ENCODE measurements at regions not wholly inside any gene's neighbourhood (a gene's known extent, or its start where the extent isn't known, plus 50 kb on each side); places are given as distances from the start of the nearest gene placed in this dataset.
"Not testable (repeated sequence)": the region's sequence is repeated elsewhere in the genome, so short reads cannot be mapped to it uniquely, and the experiment has no call there.

DNA sequence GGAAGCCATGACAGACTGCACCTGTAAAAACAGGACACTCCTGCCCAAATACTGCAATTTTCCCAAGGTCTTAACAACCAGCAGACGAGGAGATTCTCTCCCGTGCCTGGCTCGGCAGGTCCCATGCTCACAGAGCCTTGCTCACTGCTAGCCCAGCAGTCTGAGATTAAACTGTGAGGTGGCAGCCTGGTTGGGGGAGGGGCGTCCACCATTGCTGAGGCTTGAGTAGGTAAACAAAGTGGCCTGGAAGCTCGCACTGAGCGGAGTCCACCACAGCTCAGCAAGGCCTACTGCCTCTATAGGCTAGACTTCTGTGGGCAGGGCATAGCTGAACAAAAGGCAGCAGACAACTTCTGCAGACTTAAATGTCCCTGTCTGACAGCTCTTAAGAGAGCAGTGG lies 80.3 kb downstream of the ANXA5 start:
- not testable (repeated sequence) for DNase-seq (ENCODE audit: low read depth)

DNA sequence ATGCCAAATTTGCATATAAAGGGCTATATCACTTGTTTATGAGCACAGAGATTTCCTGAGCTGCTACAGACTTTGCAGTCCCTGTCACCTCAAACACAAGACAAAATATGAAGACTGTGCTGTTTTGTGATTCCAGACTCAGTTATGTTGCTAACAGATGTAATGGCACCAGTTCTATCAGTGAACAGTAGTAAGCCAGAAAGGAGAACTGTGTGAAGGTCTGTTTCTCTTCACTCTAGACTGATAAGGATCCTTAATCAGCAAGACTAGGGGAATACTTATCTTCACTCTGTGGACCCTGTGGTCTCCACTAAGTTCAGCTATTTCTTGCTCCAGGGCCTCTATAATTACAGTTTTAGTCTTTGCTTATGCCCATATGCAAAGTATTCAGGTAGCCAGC lies 82.7 kb downstream of the ANXA5 start:
- no peak for DNase-seq (ENCODE audit: low read depth)

DNA sequence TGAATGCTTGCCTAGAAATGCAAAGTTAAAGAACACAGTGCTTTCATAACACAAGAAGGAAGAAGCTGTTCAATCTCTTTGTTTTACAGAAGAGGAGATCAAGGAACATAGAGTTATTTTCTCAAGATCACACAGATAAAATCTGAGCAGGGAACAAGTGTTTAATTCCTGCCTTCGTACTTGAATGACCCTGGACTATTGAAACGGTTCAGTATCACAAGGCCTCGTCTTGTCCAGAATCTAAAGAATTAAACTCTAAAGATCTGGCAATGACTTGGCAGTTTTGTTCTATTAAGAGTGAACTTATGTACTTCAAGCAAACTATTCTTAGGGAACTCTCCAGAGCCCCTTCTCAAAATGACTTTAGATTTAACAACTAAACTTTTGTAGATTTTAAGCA lies 97.7 kb downstream of the ANXA5 start:
- no peak for DNase-seq (ENCODE audit: low read depth)

DNA sequence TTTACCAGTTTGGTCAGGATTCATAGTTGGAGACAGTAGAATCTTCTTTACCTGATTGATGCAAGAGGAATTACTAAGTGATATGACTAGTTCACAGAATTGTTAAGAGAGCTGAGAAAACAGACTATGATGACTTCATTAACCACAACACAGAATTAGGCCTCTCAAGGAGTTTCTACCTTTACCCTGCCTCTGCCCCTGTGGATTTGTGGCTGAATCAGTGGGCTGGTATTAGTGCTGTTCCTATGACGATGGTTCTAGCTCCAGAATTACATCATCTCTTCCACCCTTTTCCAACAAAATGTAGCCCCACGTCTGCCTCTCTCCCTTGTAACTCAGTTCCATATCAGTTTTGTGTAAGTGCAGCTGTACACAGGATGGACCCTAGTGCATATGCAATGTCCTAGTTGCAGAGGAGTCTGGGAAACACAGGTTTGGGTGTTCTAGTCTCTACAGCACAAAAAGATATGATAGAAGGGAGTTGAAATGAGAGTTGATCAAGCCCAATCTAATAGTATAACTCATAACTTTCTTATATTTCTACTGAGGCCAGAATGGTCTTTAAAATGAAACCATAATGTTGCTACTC lies 99.3 kb downstream of the ANXA5 start:
- DNase-seq (ENCODE audit: low read depth) = no peak

DNA sequence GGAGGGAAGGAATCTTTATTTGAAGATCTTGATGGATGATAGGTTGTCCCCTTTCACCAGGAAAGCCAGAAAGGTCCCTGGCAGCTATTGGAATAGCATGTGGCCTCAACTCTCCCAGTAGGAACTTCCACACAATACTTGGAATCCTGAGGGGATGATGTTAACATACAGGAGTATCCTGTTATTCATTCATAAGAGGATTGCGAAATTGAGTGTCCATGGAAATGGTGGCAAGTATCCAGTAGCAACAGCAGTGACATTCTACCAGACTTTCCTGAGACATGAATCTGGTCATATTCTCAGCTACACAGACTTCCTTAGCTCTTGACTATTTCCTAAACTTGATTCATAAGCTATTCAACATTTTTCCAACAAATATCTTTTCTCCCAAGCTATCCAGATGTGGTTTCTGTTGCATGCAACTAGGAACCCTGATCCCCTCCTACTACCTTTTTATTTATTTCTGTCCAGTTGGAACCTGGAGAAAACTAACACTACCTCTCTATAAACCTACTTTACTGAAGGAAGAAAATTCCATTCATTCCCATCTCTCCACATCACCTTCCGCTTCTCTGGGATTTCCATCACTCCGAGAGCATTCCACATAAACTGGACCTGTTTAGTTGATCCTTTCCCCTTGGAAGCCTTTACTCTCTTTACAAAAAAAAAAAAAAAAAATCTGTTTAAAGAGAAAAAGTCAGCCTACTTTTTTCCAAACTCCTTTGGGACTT lies 101.8 kb downstream of the ANXA5 start:
- peak; percentile 21 for DNase-seq (ENCODE audit: low read depth)

DNA sequence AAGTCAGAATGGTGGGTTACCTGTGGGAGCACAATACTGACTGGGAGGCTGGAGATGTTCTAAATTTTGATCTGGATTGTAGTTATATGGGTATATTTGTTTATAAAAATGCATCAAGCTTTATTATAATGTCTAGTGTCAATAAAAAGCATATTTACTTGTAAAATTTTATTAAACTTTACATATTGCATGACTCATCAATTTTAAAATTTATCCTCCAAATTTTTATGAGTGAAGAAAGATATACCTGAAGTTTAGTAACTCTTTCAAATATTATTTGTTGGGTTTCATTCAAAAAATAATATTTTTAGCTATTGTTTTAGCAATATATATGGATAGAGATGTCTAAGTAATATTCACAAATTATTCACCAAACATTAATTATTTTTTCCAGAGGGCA lies 103.0 kb downstream of the ANXA5 start:
- no peak for DNase-seq (ENCODE audit: low read depth)

DNA sequence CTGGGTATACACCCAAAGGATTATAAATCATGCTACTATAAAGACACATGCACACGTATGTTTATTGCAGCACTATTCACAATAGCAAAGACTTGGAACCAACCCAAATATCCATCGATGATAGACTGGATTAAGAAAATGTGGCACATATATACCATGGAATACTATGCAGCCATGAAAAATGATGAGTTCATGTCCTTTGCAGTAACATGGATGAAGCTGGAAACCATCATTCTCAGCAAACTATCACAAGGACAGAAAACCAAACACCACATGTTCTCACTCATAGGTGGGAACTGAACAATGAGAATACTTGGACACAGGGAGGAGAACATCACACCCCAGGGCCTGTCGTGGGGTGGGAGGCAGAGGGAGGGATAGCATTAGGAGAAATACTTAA lies 104.5 kb downstream of the ANXA5 start:
- not testable (repeated sequence) for DNase-seq (ENCODE audit: low read depth)

DNA sequence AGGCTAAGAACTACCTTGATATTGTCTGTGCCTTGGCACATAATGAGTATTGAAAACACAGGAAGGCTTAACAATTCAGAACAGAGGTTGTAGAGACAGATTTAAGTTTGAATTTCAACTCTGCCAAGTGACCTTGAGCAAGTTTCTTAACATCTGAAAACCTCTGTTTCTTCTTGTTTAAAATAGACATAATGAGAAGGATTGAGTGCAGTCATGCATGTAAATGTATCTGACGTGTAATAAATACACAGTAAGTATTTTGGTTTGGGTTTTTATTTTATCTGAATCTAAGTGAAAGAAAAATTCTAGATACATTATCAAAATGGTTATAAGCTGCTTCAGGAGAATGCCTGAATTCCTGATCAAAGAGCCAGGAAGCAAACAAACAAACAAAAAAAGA lies 111.9 kb downstream of the ANXA5 start:
- no peak for DNase-seq (ENCODE audit: low read depth)

DNA sequence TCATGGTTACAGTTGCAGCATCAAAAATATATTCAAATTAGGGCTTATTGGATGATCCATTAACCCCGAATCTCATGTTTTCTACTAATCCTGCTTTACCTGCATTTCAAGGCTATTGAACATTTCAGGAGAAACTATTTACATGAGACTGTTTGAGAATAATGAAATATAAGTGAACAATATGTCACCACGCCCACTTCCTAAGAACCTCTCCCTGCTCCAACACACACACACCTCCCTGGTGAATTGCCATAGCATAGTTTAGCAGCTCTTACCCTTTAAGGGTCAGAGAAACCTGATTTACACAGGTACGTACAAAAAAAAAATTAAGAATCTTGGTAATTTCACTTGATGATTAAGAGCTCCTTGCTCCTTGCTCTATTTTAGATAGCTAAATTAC lies 113.4 kb downstream of the ANXA5 start:
- DNase-seq (ENCODE audit: low read depth) = no peak

DNA sequence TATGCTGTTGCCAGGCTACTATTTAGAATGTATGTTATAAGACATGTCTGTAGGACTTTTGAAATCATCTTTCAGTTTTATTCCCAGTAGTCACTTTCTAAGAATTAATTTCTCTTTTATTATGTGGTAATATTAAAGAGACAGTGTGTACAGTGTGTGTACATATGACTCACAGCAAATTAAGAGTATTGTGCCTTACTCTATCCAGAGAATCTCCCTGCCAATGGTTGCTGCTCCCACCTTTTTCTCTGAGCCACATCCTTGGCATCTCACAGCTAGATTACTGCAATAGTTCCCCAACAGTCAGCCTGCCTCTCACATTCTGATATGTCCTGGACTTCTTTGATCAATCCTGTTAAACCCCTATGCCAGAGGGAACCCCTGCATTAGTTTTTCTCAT lies 114.5 kb downstream of the ANXA5 start:
- no peak for DNase-seq (ENCODE audit: low read depth)

DNA sequence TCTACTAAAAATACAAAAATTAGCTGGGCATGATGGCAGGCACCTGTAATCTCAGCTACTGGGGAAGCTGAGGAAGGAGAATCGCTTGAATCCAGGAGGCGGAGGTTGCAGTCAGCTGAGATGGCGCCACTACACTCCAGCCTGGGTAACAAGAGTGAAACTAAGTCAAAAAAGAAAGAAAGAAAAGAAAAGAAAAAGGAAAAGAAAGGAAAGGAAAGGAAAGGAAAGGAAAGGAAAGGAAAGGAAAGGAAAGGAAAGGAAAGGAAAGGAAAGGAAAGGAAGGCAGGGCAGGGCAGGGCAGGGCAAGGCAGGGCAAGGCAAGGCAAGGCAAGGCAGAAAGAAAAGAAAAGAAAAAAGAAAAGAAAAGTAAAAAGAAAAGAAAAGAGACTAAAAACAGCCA lies 121.4 kb downstream of the ANXA5 start:
- not testable (repeated sequence) for DNase-seq (ENCODE audit: low read depth)

DNA sequence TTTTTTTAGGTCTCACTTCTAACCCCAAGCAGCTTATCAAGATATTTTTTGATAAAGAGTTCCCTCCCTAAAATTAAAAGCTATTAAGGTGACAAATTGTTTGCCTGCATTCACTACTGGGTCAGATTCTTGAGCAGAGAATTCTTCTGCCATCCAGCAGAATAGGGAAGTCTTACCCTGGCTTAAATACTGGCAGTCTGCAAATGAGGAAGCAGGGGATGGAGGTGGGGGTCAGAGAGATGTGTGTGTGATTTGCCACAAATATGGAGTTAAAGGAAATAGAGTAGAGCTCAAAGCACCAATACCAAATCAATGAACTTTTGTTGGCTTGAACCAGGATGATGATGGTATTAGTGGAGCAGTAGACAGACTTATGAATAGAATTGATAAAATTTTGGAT lies 122.2 kb downstream of the ANXA5 start:
- no peak for DNase-seq (ENCODE audit: low read depth)

DNA sequence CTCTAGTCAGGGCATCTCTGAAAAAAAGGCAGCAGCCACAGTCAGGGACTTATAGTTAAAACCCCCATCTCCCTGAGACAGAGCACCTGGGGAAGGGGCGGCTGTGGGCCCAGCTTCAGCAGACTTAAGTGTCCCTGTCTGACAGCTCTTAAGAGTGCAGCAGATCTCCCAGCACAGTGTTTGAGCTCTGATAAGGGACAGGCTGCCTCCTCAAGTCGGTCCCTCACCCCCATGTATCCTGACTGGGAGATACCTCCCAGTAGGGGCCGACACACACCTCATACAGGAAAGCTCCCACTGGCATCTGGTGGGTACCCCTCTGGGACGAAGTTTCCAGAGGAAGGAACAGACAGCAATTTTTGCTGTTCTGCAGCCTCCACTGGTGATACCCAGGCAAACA lies 129.0 kb downstream of the ANXA5 start:
- DNase-seq (ENCODE audit: low read depth) = no peak

DNA sequence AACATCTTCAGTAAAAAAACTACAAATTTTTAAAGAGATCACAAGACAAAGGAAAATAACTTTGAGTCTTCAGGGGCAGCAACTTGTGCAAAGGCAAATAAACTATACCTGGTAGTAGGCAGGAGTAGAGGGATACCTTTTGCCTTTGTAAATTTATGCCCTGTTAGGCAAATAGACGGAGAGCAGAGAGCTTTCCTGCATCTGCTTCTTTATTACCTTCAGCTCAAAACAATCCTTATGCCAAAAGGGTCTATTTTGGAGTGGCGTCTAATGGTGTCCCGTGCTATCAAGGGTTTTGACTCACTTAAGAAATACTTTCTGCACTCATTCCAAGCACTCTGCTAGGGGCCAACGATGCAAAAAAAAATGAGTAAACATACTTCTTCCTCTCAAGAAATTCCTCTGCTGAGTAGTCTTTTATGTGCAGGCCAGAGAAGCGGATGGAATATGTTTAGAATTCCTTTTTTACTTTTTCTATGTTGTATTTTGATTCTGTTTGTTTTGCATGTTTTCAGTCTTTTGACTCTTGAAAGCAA lies 131.9 kb downstream of the ANXA5 start:
- DNase-seq (ENCODE audit: low read depth) = no peak

DNA sequence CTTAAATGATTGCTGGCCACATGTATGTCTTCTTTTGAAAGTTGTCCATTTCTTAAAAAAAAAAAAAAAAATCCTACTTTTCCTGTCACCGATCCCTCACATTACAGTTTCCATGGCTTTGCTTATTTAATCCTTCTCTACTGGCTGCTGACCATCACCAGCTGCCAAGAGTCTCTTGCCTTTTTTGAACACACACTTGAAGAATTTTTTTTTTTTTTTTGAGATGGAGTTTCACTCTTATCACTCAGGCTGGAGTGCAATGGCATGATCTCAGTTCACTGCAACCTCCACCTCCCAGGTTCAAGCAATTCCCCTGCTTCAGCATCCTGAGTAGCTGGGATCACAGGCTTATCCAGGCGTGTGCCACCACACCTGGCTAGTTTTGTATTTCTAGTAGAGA lies 134.0 kb downstream of the ANXA5 start:
- no peak for DNase-seq (ENCODE audit: low read depth)

DNA sequence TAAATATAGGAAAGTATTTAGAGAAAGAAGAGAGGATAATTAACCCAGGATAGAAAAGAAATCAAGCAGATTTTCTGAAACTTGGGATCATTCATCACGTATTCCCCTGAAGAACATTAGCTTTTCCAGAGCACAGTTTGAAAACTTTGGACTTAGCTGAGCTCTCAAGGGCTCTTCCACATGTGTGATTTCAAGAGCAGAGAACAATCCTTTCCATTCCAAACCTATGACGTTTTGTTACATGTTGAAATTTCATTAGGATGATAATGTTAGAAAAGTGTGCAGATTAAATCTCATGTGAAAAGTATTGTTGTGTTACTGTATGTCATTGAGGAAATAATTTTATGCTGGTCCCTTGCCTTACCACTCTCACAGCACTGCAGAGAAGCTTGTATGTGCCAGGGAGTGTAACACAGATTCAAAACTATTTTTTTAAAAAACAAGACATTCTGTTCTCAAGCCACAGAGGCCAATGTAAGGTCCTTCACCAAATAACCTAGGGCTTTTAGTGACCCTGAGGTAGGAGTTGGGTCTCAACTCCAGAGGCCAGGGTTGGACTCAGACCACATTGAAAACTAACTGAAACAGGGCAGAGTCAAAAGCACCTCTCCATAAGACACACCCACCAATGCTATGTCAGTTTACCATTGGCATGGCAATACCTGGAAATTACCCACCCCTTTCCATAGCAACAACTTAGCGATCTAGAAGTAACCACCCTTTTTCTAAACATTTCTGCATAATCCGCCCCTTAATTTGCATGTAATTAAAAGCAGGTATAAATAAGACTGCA lies 141.3 kb downstream of the ANXA5 start:
- DNase-seq (ENCODE audit: low read depth) = no peak

DNA sequence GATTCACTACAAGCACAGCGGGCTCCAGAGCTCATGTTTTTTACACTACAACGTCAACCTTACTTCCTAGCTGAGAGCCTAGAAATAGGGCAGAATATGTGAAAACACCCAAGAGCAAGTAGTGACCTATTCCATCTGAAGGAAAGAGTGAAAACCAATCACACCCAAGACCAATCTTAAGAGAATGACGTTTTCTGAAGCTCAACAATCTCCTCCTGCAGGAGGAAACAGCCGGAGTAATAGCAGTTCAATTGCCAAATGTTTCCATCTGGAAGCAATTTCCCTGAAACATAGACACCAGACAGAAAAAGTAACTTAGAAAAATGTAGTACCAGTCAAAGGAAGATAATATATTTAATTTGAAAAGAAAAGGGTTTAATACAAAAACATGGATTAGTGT lies 142.4 kb downstream of the ANXA5 start:
- DNase-seq (ENCODE audit: low read depth) = peak; percentile 28

DNA sequence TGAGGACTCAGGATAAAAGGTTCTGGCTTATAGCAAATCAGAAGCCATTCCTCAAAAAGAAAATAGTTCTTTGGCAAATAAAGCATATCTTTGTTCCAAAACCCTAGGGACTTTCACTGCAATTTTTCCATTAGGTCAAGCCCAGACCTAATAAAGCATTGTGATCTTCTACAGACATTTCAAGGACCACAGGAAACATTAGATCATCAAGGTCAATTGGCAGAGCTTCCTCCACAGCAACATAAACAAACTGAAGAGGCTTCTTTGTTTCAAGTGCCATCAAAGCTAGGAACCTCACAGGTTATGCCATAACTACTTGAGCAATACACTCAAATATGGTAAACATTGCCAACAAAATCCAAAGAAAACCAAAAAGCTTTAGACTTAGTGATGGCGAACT lies 144.9 kb downstream of the ANXA5 start:
- no peak for DNase-seq (ENCODE audit: low read depth)

DNA sequence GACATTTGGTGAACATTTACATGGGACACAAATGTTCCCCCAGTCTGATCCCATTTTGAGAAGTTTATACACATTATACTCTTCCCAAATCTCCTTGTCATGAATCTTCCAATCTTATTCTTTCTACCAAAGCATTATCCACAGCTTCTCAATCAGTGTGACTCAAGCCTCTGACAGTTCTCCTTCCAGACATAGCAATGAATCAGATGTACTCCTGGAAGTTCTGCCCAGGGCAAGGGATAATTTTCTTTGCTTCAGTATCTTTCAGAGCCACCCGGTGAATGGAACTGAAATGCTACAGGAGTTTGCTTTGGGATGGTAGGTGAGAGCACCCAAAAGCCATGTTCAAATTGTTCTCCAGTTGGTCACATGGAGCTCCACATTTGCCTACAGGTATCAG lies 145.5 kb downstream of the ANXA5 start:
- DNase-seq (ENCODE audit: low read depth) = no peak

DNA sequence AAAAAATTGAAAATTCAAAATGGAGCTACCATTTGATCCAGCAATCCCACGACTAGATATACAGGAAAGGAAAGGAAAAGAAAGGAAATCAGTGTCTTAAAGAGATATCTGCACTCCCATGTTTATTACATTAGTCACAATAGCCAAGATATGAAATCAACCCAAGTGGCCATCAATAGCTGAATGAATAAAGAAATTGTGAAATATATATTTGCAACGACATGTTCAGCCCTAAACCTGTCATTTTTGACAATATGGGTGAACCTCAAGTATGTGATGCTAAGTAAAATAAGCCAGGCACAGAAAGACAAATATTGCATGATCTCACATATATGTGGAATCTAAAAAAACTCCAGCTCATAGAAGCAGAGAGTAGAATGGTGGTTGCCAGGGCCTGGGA lies 155.1 kb downstream of the ANXA5 start:
- DNase-seq (ENCODE audit: low read depth) = no peak

DNA sequence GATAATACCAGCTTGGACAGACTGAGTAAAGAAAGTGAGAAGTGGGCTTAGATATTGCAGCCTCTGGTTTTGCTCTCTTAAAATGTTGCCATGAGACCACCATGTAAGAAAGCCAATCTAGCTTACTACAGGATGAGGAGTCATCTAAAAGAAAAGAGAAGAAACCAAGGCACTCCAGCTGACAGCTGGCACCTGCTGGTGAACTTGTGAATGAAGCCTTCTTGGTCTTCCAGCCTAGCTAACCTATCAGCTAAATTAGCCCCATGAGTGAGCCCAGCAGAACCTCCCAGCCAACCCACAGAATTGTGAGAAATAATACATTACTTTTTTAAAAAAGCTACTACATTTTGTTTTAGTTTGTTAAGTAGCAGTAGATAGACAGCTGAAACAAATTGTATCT lies 154.5 kb upstream of the QRFPR start:
- DNase-seq (ENCODE audit: low read depth) = no peak

DNA sequence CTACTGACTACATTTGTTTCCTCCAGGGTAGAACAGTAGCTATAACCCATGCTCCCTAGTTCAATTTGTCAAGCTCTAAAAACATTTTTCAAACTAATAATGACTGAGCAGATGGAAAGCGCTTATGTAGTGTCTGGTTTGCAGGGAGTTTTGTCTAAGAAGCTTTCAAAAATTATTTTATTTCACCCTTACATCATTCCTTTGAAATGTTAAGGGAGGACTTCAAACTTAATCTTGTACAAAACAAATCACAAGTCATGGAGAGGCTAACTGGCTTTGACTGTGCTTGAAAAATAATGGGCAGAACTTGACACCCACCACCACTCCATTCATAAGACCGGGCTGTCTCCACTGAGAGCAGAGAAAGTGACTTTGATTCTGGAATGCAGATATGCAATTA lies 153.4 kb upstream of the QRFPR start:
- no peak for DNase-seq (ENCODE audit: low read depth)

DNA sequence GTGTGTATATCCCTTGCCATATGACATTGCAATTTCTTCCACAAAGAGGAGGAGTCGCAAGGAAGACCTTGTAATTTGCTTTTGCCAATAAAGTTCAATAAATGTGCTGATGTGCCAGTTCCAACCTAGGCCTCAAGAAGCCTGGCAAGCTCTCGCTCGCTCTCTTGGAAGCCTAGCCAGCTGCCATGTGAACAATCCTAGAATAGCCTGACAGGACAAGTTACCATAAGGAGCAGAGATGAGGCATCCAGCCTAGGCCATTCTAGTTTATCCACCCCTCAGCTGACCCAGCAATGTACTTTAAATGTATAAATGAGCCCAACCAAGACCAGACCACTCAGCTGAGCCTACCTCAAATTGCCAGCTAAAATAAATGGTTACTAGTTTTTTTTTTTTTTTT lies 145.7 kb upstream of the QRFPR start:
- DNase-seq (ENCODE audit: low read depth) = no peak
